GM18951 (cell line): ENCODE measurements at regions not wholly inside any gene's neighbourhood (a gene's known extent, or its start where the extent isn't known, plus 50 kb on each side); places are given as distances from the start of the nearest gene placed in this dataset.

Experiments used
- POLR2A ChIP-seq: IDR thresholded peaks from 4 replicates; pipeline ENCODE4 v1.6.1; 2011; ENCODE audit warnings: mild to moderate bottlenecking; ENCODE audit not compliant: insufficient read length, insufficient read depth; ENCODE audit errors: extremely low read depth
- in situ Hi-C: fragments of 300-500 bp; cut with MboI; formaldehyde crosslinking; loops from one replicate; pipeline ENCODE4 v1.12.0; 2022; ENCODE audit warnings: low sequenced_read_pairs, mixed read lengths, inconsistent platforms; ENCODE audit not compliant: unreplicated experiment

DNA sequence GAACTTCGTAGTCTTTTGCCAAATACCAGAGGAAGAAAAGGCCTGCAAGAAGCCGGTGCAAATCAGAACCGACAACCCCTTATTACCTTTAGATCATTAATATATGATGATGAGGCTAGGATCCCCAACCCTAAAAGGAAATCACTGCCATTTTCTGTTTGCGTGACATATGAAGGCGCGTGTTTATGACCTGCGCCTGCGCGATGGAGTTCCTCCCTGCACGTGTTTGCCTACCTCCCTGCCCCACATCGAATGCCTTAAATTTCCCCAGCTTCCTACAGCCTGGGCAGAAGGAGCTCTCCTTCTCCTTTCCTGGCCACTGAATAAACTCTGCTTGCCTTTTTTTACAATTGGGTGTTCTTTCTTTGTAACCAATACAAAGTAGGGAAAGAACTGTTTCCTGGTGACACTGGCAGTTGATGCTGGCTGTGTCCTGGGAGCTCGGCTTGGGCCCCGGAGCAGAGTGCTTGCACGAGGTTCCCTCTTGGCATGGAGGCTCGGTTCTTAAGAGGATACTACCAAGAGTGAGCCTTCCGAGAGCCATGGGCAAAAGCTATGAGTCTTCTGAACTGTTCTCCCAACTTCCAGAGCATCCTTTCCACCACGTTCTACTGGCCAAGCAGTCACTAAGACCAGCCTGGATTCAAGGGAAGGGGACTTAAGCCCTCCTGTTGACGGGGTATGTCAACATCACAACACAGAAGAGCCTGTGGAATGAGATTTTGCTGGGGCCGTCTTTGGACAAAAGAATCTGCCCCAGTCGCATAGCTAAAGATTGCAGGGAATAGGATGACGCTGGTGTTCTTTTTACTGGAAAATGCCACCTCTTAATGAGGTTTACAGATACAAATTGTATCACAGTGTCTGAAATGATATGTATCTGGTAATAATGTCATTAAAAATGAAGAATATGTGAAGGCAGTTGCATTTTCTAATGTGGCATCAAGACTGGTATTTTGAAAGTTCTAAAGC, 179.8 kb downstream of the SH3BP4 start:
- in situ Hi-C loops = loop anchor here (25.0 kb wide), 2 partner anchors 456 to 606 kb away; no protein-coding TSS in a partner anchor

GRCh38 chr2:235132651-235133050, 180.8 kb downstream of the SH3BP4 start:
- TF ChIP-seq POLR2A = no peak
- in situ Hi-C loops = loop anchor here (25.0 kb wide), 2 partner anchors 455 to 605 kb away; no protein-coding TSS in a partner anchor

More for the DNA sequence above, 179.8 kb downstream of the SH3BP4 start:
- TF ChIP-seq POLR2A = no peak

GRCh38 chr2:235133837-235134236, 182.0 kb downstream of the SH3BP4 start:
- no peak for TF ChIP-seq POLR2A
- in situ Hi-C loops = loop anchor here (25.0 kb wide), 2 partner anchors 453 to 603 kb away; no protein-coding TSS in a partner anchor

GRCh38 chr2:235134420-235134819, 182.6 kb downstream of the SH3BP4 start:
- in situ Hi-C loops = loop anchor here (25.0 kb wide), 2 partner anchors 453 to 603 kb away; no protein-coding TSS in a partner anchor
- no peak for TF ChIP-seq POLR2A

DNA sequence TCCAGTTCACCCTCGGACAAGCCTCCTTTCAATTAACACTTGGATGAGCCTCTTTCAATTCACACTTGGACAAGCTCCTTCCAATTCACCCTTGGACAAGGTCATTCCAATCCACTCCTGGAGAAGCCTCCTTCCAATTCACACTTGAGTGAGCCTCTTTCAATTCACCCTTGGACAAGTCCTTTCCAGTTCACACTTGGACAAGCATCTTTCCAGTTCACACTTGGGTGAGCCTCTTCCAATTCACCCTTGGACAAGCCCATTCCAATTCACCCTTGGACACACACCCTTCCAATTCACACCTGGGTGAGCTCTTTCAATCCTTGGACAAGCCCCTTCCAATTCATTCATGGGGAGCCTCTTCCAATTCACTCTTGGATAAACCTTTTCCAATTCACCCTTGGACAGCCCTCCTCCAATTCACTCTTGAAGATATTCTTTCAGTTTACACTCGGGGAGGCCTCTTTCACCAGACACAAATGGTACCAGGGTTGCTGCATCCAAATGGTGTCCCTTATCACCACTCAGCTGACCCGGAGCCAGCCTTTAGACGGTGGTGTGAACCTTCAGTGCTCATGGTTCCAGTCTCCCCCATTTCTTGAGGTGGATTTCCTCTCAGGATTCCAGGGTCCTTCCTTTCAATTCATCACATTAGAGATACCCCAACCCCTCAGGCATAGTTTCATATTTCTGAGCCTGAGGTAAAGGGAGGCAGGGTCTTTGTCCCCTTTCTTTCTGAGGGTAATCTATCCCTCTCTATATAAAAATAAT, 183.6 kb downstream of the SH3BP4 start:
- in situ Hi-C loops = loop anchor here (25.0 kb wide), 2 partner anchors 452 to 602 kb away; no protein-coding TSS in a partner anchor
- TF ChIP-seq POLR2A = no peak

DNA sequence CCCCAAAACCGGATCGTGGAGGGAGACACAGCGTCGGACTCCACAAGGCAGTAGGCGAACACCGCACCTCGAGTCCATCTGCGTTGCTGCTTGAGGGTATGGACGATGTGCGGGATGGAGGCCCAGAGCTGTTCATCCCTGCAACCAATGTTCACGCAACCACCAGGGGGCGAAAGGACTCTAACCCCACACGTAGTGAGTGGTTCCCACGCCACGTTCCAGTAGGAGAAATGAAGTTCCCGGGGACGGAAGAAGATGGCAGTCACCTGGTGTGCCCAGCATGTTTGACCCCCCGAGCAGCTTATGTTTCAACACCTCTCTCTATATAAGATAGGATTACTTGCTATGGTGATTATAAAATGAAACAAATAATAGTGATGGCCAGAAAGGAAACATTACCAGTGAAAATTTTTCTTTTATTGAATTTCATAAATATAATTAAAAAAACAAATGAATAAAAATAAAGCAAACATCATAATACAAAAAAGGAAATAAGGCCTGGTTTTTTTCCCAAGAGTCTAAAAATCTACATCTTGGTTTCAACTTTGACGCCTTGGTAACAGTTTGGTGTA, 184.3 kb downstream of the SH3BP4 start:
- in situ Hi-C loops = loop anchor here (25.0 kb wide), 2 partner anchors 451 to 601 kb away; no protein-coding TSS in a partner anchor
- TF ChIP-seq POLR2A = no peak

DNA sequence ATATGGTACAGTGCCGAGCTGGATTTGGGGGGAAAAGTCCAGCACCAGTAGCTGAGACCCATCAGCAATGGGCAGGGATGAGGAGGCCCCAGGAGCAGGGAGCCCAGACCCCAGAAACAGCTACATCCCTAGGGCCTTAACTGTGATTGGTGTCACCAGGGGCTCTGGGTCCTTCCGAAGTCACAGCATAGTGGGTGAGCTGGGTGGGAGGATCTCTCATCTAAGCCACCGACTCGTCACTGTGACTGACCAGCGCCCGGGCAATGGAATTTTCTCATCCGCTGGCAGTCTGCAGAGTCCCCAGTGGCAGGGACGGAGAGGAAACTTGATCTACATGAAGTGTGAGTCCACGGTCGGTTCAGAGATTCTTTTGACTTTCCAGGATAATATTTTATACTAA, 186.5 kb downstream of the SH3BP4 start:
- TF ChIP-seq POLR2A = no peak
- in situ Hi-C loops = loop anchor here (25.0 kb wide), 2 partner anchors 449 to 599 kb away; no protein-coding TSS in a partner anchor

DNA sequence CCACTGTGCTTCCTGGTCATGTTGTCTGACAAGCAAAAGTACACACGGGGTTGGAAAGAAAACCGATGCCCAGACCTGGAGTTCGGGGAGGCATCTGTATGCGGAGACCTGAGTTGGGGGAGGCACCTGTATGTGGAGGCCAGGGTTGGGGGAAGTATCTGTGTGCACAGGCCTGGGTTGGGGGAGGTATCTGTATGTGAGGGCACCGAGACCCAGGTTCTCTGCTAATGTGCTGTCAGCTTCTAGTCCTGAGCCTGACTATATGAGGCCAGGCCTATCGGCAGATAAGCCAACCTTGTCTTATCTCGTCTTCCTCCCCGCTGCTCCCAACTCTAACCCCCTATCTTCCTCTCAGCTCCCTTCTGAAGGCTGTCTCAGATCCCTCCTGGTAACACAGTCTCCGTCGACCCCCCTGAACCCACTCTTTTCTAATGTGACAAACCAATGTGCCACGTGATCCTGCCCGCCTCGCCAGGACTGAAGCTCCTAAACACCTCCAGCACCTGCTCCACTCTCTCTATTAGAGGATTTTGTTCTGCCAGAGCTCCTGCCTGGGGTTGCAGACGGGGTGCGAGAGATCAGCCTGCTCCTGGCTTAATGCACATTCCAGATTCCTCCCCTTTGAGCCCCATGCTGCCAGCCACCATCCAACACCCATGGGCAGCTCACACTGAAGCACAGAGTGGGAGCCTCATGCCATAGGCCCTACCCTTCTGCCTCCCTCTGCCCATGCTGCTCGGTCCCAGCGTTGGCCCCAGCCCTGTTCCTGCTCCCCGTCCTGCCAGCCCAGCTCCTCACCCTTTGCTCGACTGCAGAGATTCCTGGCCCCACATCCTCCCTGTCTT, 188.4 kb downstream of the SH3BP4 start:
- no peak for TF ChIP-seq POLR2A
- in situ Hi-C loops = loop anchor here (25.0 kb wide), 2 partner anchors 447 to 597 kb away; no protein-coding TSS in a partner anchor

GRCh38 chr2:235140801-235141081, 188.9 kb downstream of the SH3BP4 start:
- TF ChIP-seq POLR2A = no peak
- in situ Hi-C loops = loop anchor here (25.0 kb wide), 2 partner anchors 447 to 597 kb away; no protein-coding TSS in a partner anchor

GRCh38 chr2:235141411-235142128, 189.8 kb downstream of the SH3BP4 start:
- in situ Hi-C loops = loop anchor here (25.0 kb wide), 2 partner anchors 446 to 596 kb away; no protein-coding TSS in a partner anchor
- TF ChIP-seq POLR2A = no peak

DNA sequence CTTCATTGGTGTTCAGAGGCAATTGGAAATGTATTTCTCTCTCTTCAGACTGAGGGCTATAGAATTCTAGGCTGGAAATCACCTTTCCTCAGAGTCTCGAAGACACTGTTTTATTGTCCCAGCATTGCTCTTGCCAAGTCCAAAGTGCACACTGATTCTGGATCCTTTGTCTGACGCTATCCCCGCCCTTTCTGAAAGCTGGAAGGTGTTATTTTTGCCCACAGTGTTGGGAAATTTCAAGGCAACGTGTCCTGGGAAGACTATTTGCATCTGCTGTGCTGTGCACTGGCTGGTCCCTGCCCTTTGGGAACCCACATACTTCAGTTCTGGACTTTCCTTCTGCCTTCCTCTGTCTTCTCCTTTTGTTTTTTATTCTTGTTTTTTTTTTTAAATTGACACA, 190.8 kb downstream of the SH3BP4 start:
- in situ Hi-C loops = loop anchor here (25.0 kb wide), 2 partner anchors 445 to 595 kb away; no protein-coding TSS in a partner anchor
- TF ChIP-seq POLR2A = no peak
